ENCODE measurements at regions not wholly inside any gene's neighbourhood (a gene's known extent, or its start where the extent isn't known, plus 50 kb on each side); places are given as distances from the start of the nearest gene placed in this dataset.

GRCh38 chr12:67052981-67053380, 216.2 kb upstream of the CAND1 start:
- TF ChIP-seq CTCF (IDR thresholded peaks at IDR 0.05) (no peak), EMX1 (CRISPR knock-in tag; IDR thresholded peaks at IDR 0.05) (no peak), SOX15 (CRISPR knock-in tag; IDR thresholded peaks at IDR 0.05) (no peak), NR1H2 (CRISPR knock-in tag; IDR thresholded peaks at IDR 0.05) (no peak)
- TF ChIP-seq, protein P1, sequence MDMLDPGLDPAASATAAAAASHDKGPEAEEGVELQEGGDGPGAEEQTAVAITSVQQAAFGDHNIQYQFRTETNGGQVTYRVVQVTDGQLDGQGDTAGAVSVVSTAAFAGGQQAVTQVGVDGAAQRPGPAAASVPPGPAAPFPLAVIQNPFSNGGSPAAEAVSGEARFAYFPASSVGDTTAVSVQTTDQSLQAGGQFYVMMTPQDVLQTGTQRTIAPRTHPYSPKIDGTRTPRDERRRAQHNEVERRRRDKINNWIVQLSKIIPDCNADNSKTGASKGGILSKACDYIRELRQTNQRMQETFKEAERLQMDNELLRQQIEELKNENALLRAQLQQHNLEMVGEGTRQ (CRISPR knock-in tag; IDR thresholded peaks at IDR 0.05) = no peak
- TF ChIP-seq, protein P2, sequence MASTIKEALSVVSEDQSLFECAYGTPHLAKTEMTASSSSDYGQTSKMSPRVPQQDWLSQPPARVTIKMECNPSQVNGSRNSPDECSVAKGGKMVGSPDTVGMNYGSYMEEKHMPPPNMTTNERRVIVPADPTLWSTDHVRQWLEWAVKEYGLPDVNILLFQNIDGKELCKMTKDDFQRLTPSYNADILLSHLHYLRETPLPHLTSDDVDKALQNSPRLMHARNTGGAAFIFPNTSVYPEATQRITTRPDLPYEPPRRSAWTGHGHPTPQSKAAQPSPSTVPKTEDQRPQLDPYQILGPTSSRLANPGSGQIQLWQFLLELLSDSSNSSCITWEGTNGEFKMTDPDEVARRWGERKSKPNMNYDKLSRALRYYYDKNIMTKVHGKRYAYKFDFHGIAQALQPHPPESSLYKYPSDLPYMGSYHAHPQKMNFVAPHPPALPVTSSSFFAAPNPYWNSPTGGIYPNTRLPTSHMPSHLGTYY (CRISPR knock-in tag; IDR thresholded peaks at IDR 0.05) = no peak
- TF ChIP-seq, protein P3, sequence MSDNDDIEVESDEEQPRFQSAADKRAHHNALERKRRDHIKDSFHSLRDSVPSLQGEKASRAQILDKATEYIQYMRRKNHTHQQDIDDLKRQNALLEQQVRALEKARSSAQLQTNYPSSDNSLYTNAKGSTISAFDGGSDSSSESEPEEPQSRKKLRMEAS (CRISPR knock-in tag; IDR thresholded peaks at IDR 0.05) = no peak
